PC-3 (cell line): ENCODE measurements at regions not wholly inside any gene's neighbourhood (a gene's known extent, or its start where the extent isn't known, plus 50 kb on each side); places are given as distances from the start of the nearest gene placed in this dataset.

Source experiments
- ATAC-seq: fragments of 200-7000 bp; cut with Tn5 transposase; 2 replicates; pipeline ENCODE4 v1.9.1; 2020; ENCODE audit warnings: mild to moderate bottlenecking, moderate library complexity
- BruUV-seq: library from RNA; stranded (reverse); fragments of 400-500 nt; replicated peaks from 2 replicates; lab custom pipeline; 2021; lab: Mats Ljungman, UMichigan
- CTCF ChIA-PET: fragments of 300-600 bp; sonication (Branson Sonifier 250); formaldehyde crosslinking; loops from one replicate; lab custom pipeline; 2022; ENCODE audit warnings: antibody characterized with exemption; lab: Charles Lee
- POLR2A ChIA-PET: fragments of 300-600 bp; sonication (Branson Sonifier 250); formaldehyde crosslinking; loops from one replicate; lab custom pipeline; 2022; ENCODE audit warnings: antibody characterized with exemption; ENCODE audit not compliant: unreplicated experiment; lab: Charles Lee
- DNase-seq: peaks from one replicate; pipeline ENCODE4 v3.0.0-alpha.2; 2015
- H2AFZ ChIP-seq: fragments of 300-600 bp; sonication (generic); 2 replicates; pipeline ENCODE4 v1.6.0; 2016; ENCODE audit warnings: antibody characterized with exemption, low read length
- H3F3A ChIP-seq: fragments of 300-600 bp; sonication (generic); one replicate; pipeline ENCODE4 v1.6.0; 2017; ENCODE audit warnings: antibody characterized with exemption, low read length, control low read depth, mild to moderate bottlenecking; ENCODE audit not compliant: unreplicated experiment
- H3K27ac ChIP-seq: fragments of 300-600 bp; sonication (generic); 2 replicates; pipeline ENCODE4 v1.5.1; 2016; ENCODE audit warnings: mild to moderate bottlenecking, low read length
- H3K27me3 ChIP-seq: fragments of 300-600 bp; sonication (generic); 2 replicates; pipeline ENCODE4 v1.6.1; 2016; ENCODE audit warnings: low read length, mixed read lengths
- H3K36me3 ChIP-seq: fragments of 300-600 bp; sonication (generic); 2 replicates; pipeline ENCODE4 v1.6.1; 2016; ENCODE audit warnings: low read depth, mixed run types, low read length, mixed read lengths
- H3K4me1 ChIP-seq: fragments of 300-600 bp; sonication (generic); 2 replicates; pipeline ENCODE4 v1.5.1; 2016; ENCODE audit warnings: low read length; ENCODE audit not compliant: insufficient read depth
- H3K4me2 ChIP-seq: fragments of 300-600 bp; sonication (generic); 2 replicates; pipeline ENCODE4 v1.6.0; 2016; ENCODE audit warnings: low read length
- H3K4me3 ChIP-seq: fragments of 300-600 bp; sonication (generic); 2 replicates; pipeline ENCODE4 v1.5.1; 2016; ENCODE audit warnings: mild to moderate bottlenecking, low read length, mixed read lengths
- H3K79me2 ChIP-seq: fragments of 300-600 bp; sonication (generic); 2 replicates; pipeline ENCODE4 v1.6.1; 2017; ENCODE audit warnings: low read length, mixed read lengths
- H3K9ac ChIP-seq: fragments of 300-600 bp; sonication (generic); 2 replicates; pipeline ENCODE4 v1.6.0; 2016; ENCODE audit warnings: mild to moderate bottlenecking, low read length
- H3K9me2 ChIP-seq: fragments of 300-600 bp; sonication (generic); replicated peaks from 2 replicates; pipeline ENCODE4 v1.6.1; 2016; ENCODE audit warnings: mixed run types, low read length, mixed read lengths
- H3K9me3 ChIP-seq: fragments of 300-600 bp; sonication (generic); 2 replicates; pipeline ENCODE4 v1.6.1; 2016; ENCODE audit warnings: low read length, mixed read lengths
- H4K20me1 ChIP-seq: fragments of 300-600 bp; sonication (generic); 2 replicates; pipeline ENCODE4 v1.6.1; 2016; ENCODE audit warnings: low read length, mixed read lengths
- EZH2 ChIP-seq: fragments of 300-600 bp; sonication (generic); IDR thresholded peaks from one replicate; pipeline ENCODE4 v1.6.1; 2017; ENCODE audit warnings: antibody characterized with exemption, mild to moderate bottlenecking, low read length; ENCODE audit not compliant: unreplicated experiment
- EZH2phosphoT487 ChIP-seq: fragments of 300-600 bp; sonication (generic); IDR thresholded peaks from 2 replicates; pipeline ENCODE4 v1.6.1; 2018; ENCODE audit warnings: mild to moderate bottlenecking, antibody characterized with exemption, low read length, borderline replicate concordance
- intact Hi-C: fragments of 100-400 bp; cut with micrococcal nuclease; formaldehyde crosslinking; loops from 2 replicates; pipeline ENCODE4 v1.9.0; 2023
- TF ChIP-seq, protein P1 (sequence below): fragments of 300-600 bp; sonication (generic); conservative IDR thresholded peaks from 2 replicates; pipeline ENCODE4 v1.5.1; 2017; ENCODE audit warnings: antibody characterized with exemption, low read depth, mild to moderate bottlenecking, low read length

DNA sequence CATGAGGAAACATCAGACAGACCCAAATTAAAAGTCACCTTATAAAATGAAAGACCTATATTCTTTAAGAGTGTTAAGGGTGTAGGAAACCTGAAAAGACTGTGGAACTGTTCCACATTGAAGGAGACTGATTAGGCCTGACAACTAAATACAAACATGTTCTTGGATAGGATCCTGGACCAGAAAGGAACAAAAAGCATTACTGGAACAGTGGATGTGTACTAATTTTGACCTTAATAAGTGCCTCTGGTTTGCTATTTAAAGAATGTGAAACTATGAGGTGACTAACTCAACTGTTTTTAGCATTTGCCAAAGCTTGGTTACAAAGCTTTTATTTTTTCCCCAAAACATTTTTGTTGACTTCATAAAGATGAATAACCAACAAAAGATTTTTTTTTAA is 340.6 kb downstream of the CAAP1 start:
- Histone ChIP-seq H3K9ac (no peak overlapping the region), H3K27ac (no peak overlapping the region), H3K4me1 (no peaks in the 10 kb centered on the region), H2AFZ (no peak overlapping the region), H3F3A (no peaks in the 10 kb centered on the region), H3K4me2 (no peak overlapping the region), H3K36me3 (no peaks in the 10 kb centered on the region), H3K9me2 (no peaks in the 10 kb centered on the region), H3K27me3 (no peaks in the 10 kb centered on the region), H3K9me3 (no peaks in the 10 kb centered on the region), H3K79me2 (no peaks in the 10 kb centered on the region), H3K4me3 (no peak overlapping the region), H4K20me1 (no peaks in the 10 kb centered on the region)
- ChIA-PET CTCF (no interaction called here), POLR2A (no interaction called here)
- intact Hi-C loops: no loop called here
- TF ChIP-seq EZH2 (no peak), EZH2phosphoT487 (no peak)
- TF ChIP-seq, protein P1, sequence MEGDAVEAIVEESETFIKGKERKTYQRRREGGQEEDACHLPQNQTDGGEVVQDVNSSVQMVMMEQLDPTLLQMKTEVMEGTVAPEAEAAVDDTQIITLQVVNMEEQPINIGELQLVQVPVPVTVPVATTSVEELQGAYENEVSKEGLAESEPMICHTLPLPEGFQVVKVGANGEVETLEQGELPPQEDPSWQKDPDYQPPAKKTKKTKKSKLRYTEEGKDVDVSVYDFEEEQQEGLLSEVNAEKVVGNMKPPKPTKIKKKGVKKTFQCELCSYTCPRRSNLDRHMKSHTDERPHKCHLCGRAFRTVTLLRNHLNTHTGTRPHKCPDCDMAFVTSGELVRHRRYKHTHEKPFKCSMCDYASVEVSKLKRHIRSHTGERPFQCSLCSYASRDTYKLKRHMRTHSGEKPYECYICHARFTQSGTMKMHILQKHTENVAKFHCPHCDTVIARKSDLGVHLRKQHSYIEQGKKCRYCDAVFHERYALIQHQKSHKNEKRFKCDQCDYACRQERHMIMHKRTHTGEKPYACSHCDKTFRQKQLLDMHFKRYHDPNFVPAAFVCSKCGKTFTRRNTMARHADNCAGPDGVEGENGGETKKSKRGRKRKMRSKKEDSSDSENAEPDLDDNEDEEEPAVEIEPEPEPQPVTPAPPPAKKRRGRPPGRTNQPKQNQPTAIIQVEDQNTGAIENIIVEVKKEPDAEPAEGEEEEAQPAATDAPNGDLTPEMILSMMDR: no peak
- BruUV-seq: no TSS peak
- ATAC-seq (no peak), DNase-seq (no peak)

DNA sequence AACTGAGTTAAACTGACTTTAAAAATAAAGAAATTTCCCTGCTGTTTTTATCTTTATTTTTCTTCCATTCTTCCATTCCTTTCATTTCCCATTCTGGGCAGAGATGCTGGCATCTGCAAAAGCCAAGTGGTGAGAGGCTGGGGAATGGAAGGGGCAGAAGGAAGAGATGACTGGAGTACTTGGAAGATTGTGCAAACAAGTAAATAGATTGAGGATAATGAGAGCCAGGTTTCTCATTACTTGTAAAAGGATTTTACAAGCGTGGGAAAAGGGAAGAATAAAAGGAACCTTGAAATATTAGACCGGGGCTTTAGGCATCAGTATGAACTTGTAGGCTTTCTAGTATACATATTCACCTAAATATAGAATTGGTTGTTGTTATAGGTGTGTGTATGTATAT is 341.2 kb downstream of the CAAP1 start:
- H4K20me1 ChIP-seq: no peaks in the 10 kb centered on the region
- H2AFZ ChIP-seq: no peak overlapping the region
- no peak overlapping the region for H3K27ac ChIP-seq
- no peak overlapping the region for H3K9ac ChIP-seq
- CTCF ChIA-PET: no interaction called here
- H3K4me1 ChIP-seq: no peaks in the 10 kb centered on the region
- no peaks in the 10 kb centered on the region for H3K79me2 ChIP-seq
- no TSS peak for BruUV-seq
- H3K27me3 ChIP-seq: no peaks in the 10 kb centered on the region
- H3F3A ChIP-seq: no peaks in the 10 kb centered on the region
- H3K4me3 ChIP-seq: no peak overlapping the region
- H3K9me2 ChIP-seq: no peaks in the 10 kb centered on the region
- no peak overlapping the region for H3K4me2 ChIP-seq
- no peaks in the 10 kb centered on the region for H3K36me3 ChIP-seq
- H3K9me3 ChIP-seq: no peaks in the 10 kb centered on the region
- TF ChIP-seq EZH2 (no peak), EZH2phosphoT487 (no peak)
- TF ChIP-seq, protein P1: no peak
- ATAC-seq: no peak
- no peak for DNase-seq
- intact Hi-C loops: no loop called here
- POLR2A ChIA-PET: no interaction called here

DNA sequence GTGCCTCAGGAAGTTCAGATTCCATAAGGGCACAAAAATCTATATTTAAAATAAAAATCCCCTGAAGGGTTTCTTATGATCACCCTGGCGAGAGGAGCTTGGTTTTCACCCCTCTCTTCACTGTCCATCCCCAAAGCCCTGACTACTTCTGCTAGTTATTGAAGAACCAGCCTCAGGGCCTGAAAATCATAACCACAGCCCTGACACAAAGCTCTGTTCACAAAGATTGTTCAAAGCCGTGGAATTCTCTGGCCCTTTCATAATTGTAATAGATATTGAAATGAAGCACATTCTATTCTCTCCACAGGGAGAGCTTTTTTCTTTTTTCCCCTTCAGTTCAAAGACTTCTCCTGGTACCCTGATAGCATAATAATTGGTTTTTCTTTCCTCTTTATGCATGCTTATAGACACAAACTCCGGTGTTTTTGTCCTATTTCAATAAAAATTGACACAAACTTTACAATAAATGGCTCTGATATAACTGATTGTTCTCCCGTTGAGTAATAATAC is 343.8 kb downstream of the CAAP1 start:
- H3K9ac ChIP-seq: no peak overlapping the region
- H3K4me3 ChIP-seq: no peak overlapping the region
- H2AFZ ChIP-seq: no peak overlapping the region
- ATAC-seq (no peak), DNase-seq (no peak)
- no peaks in the 10 kb centered on the region for H3K4me1 ChIP-seq
- H3F3A ChIP-seq: no peaks in the 10 kb centered on the region
- intact Hi-C loops: no loop called here
- H3K27me3 ChIP-seq: no peaks in the 10 kb centered on the region
- no peaks in the 10 kb centered on the region for H3K9me3 ChIP-seq
- H3K4me2 ChIP-seq: no peak overlapping the region
- no peaks in the 10 kb centered on the region for H3K79me2 ChIP-seq
- no peaks in the 10 kb centered on the region for H3K9me2 ChIP-seq
- CTCF ChIA-PET: no interaction called here
- POLR2A ChIA-PET: no interaction called here
- no peak overlapping the region for H3K27ac ChIP-seq
- no TSS peak for BruUV-seq
- no peaks in the 10 kb centered on the region for H3K36me3 ChIP-seq
- no peaks in the 10 kb centered on the region for H4K20me1 ChIP-seq
- TF ChIP-seq EZH2 (no peak), EZH2phosphoT487 (no peak)
- TF ChIP-seq, protein P1: no peak
